B cell (primary cell): ENCODE measurements at regions not wholly inside any gene's neighbourhood (a gene's known extent, or its start where the extent isn't known, plus 50 kb on each side); places are given as distances from the start of the nearest gene placed in this dataset.

Experiments
- EZH2 ChIP-seq: IDR thresholded peaks from 2 replicates; pipeline ENCODE4 v1.6.1; 2012; ENCODE audit warnings: borderline replicate concordance, low read depth, mild to moderate bottlenecking, moderate library complexity, low read length; ENCODE audit not compliant: insufficient read depth, poor library complexity, severe bottlenecking
- TF ChIP-seq, protein P1 (sequence below): fragments of 200-600 bp; IDR thresholded peaks from one replicate; pipeline ENCODE4 v1.8.0; 2022; ENCODE audit warnings: antibody characterized with exemption, mild to moderate bottlenecking

- no peak for TF ChIP-seq EZH2
- TF ChIP-seq, protein P1, sequence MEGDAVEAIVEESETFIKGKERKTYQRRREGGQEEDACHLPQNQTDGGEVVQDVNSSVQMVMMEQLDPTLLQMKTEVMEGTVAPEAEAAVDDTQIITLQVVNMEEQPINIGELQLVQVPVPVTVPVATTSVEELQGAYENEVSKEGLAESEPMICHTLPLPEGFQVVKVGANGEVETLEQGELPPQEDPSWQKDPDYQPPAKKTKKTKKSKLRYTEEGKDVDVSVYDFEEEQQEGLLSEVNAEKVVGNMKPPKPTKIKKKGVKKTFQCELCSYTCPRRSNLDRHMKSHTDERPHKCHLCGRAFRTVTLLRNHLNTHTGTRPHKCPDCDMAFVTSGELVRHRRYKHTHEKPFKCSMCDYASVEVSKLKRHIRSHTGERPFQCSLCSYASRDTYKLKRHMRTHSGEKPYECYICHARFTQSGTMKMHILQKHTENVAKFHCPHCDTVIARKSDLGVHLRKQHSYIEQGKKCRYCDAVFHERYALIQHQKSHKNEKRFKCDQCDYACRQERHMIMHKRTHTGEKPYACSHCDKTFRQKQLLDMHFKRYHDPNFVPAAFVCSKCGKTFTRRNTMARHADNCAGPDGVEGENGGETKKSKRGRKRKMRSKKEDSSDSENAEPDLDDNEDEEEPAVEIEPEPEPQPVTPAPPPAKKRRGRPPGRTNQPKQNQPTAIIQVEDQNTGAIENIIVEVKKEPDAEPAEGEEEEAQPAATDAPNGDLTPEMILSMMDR = no peak
These were observed 935.7 kb upstream of the FAM98A start for GRCh38 chr2:34534761-34535160.
